ENCODE measurements at regions not wholly inside any gene's neighbourhood (a gene's known extent, or its start where the extent isn't known, plus 50 kb on each side); places are given as distances from the start of the nearest gene placed in this dataset.

DNA sequence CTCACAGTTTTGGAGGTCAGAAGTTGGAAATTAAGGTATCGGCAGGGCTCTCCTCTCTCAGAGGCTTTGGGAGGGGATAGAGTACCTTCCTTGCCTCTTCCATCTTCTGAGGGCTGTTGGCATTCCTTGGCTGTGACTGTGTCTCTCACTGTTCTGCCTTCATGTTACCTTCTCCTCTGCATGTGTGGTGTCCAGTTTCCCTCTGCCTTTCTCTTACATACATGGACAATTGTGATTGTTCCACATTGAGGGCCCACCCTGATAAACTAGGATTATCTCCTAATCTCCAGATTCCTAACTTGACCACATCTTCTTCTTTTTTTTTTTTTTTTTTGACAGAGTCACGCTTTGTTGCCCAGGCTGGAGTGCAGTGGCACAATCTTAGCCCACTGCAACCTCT is 72.1 kb upstream of the SPACA1 start:
- CTCF ChIA-PET (ENCODE audit: unreplicated experiment), result no interaction called here
- POLR2A ChIA-PET, result no interaction called here

DNA sequence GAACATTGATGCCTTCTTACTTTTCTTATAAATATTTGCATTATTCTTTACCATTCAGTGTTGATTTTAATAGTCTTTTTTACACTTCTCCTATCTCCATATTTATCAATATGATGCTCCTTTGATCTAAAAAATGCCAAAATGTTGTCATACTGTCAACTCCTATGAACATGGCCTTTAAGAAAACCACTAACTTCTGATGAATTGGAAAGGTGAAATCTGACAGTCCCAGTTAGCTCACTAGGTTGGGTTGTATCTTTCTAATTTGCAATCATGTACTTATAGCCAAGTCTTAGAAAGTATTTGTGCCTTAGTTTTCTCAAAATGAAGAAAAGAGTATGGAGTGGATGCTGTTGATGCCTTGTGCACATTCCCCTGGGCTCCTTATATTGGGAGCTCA is 75.4 kb upstream of the SPACA1 start:
- DNase-seq (ENCODE audit: low spot score), result no peak
- no TSS peak for BruUV-seq (replicated peaks)
- Histone ChIP-seq H2AFZ (ENCODE audit: low read length) (no peak overlapping the region), H4K20me1 (ENCODE audit: insufficient read depth, low read length) (no peaks in the 10 kb centered on the region), H3K36me3 (ENCODE audit: insufficient read depth, low read length) (no peaks in the 10 kb centered on the region), H3K9me3 (ENCODE audit: low read length) (no peaks in the 10 kb centered on the region), H3K27ac (ENCODE audit: low read depth, low read length, poor library complexity, severe bottlenecking) (no peak overlapping the region), H3K79me2 (ENCODE audit: insufficient read depth, low read depth, low read length) (no peaks in the 10 kb centered on the region), H3K4me3 (ENCODE audit: low read depth, low read length, poor library complexity, severe bottlenecking) (no peak overlapping the region), H3K9me2 (ENCODE audit: insufficient read depth, low read length) (no peaks in the 10 kb centered on the region), H3K4me2 (ENCODE audit: low read length) (no peak overlapping the region), H3K4me1 (ENCODE audit: insufficient read depth, low read length, poor library complexity, severe bottlenecking) (peaks cover 13% of the 10 kb centered on the region)
- POLR2A ChIA-PET, result interaction anchor here (0.6 to 1.0 kb wide), 2 partner anchors 10 to 516 kb away, joined by 3 read pairs; no protein-coding TSS in a partner anchor
- no peak for TF ChIP-seq EZH2phosphoT487 (IDR thresholded peaks at IDR 0.05; ENCODE audit: borderline replicate concordance, low read depth, low read length)
- TF ChIP-seq, protein P1, sequence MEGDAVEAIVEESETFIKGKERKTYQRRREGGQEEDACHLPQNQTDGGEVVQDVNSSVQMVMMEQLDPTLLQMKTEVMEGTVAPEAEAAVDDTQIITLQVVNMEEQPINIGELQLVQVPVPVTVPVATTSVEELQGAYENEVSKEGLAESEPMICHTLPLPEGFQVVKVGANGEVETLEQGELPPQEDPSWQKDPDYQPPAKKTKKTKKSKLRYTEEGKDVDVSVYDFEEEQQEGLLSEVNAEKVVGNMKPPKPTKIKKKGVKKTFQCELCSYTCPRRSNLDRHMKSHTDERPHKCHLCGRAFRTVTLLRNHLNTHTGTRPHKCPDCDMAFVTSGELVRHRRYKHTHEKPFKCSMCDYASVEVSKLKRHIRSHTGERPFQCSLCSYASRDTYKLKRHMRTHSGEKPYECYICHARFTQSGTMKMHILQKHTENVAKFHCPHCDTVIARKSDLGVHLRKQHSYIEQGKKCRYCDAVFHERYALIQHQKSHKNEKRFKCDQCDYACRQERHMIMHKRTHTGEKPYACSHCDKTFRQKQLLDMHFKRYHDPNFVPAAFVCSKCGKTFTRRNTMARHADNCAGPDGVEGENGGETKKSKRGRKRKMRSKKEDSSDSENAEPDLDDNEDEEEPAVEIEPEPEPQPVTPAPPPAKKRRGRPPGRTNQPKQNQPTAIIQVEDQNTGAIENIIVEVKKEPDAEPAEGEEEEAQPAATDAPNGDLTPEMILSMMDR (conservative IDR thresholded peaks at IDR 0.05; ENCODE audit: low read length), result no peak
- intact Hi-C loops (cut with micrococcal nuclease; ENCODE audit: unreplicated experiment), result no loop called here
- CTCF ChIA-PET (ENCODE audit: unreplicated experiment), result no interaction called here

More for the DNA sequence above, 72.1 kb upstream of the SPACA1 start:
- DNase-seq (ENCODE audit: low spot score), result no peak
- Histone ChIP-seq H3K9me2 (ENCODE audit: insufficient read depth, low read length) (no peaks in the 10 kb centered on the region), H3K4me2 (ENCODE audit: low read length) (no peak overlapping the region), H4K20me1 (ENCODE audit: insufficient read depth, low read length) (no peaks in the 10 kb centered on the region), H2AFZ (ENCODE audit: low read length) (0 out of 2 replicates have a peak overlapping the region, but pooled peaks have one; percentile 12), H3K9me3 (ENCODE audit: low read length) (no peaks in the 10 kb centered on the region), H3K79me2 (ENCODE audit: insufficient read depth, low read depth, low read length) (no peaks in the 10 kb centered on the region), H3K4me1 (ENCODE audit: insufficient read depth, low read length, poor library complexity, severe bottlenecking) (no peaks in the 10 kb centered on the region), H3K4me3 (ENCODE audit: low read depth, low read length, poor library complexity, severe bottlenecking) (no peak overlapping the region), H3K36me3 (ENCODE audit: insufficient read depth, low read length) (no peaks in the 10 kb centered on the region), H3K27ac (ENCODE audit: low read depth, low read length, poor library complexity, severe bottlenecking) (no peak overlapping the region)
- TF ChIP-seq, protein P1 (conservative IDR thresholded peaks at IDR 0.05; ENCODE audit: low read length), result no peak
- no peak for TF ChIP-seq EZH2phosphoT487 (IDR thresholded peaks at IDR 0.05; ENCODE audit: borderline replicate concordance, low read depth, low read length)
- intact Hi-C loops (cut with micrococcal nuclease; ENCODE audit: unreplicated experiment), result no loop called here
- BruUV-seq (replicated peaks), result no TSS peak

DNA sequence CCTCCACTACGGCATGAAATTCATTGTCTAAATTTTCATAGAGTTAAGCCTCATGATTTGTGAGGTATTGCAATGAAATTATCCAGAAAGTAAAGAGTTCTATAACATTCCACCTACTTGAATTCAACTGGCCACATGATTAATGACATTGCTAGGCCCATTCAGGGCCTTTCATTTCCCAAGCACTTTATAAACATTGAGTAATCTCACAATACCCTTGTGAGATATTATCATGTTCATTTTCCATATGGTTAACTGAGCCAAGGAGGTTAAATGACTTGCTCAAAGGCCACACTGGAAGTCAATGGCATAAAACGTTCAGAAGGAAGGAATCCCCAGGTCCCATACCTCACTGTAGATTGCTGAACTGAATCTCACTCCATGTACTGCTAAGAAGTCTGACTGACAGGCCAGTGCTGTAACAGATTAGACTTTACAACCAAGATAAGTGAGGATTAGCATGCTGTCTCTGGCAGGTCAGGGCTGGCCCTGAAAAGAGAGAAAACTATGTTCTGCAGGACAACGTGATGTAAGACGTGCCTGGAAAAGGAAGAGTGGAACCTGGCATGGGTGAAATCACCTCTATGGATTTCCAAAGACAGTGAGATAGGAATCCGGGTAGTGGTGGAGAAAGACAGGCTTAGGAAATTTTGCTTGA is 75.9 kb upstream of the SPACA1 start:
- H3K79me2 ChIP-seq (ENCODE audit: insufficient read depth, low read depth, low read length), result no peaks in the 10 kb centered on the region
- no peak overlapping the region for H3K4me3 ChIP-seq (ENCODE audit: low read depth, low read length, poor library complexity, severe bottlenecking)
- H3K36me3 ChIP-seq (ENCODE audit: insufficient read depth, low read length), result no peaks in the 10 kb centered on the region
- DNase-seq (ENCODE audit: low spot score), result no peak
- intact Hi-C loops (cut with micrococcal nuclease; ENCODE audit: unreplicated experiment), result no loop called here
- H3K27ac ChIP-seq (ENCODE audit: low read depth, low read length, poor library complexity, severe bottlenecking), result no peak overlapping the region
- peaks cover under 1% of the 10 kb centered on the region; the same call in 1 of the 2 replicates for H3K9me3 ChIP-seq (ENCODE audit: low read length)
- POLR2A ChIA-PET, result interaction anchor here (0.9 to 1.4 kb wide), 3 partner anchors 11 to 52 kb away, joined by 3 read pairs; no protein-coding TSS in a partner anchor
- BruUV-seq (replicated peaks), result no TSS peak
- CTCF ChIA-PET (ENCODE audit: unreplicated experiment), result no interaction called here
- no peaks in the 10 kb centered on the region for H4K20me1 ChIP-seq (ENCODE audit: insufficient read depth, low read length)
- H2AFZ ChIP-seq (ENCODE audit: low read length), result no peak overlapping the region
- TF ChIP-seq, protein P1 (conservative IDR thresholded peaks at IDR 0.05; ENCODE audit: low read length), result no peak
- TF ChIP-seq EZH2phosphoT487 (IDR thresholded peaks at IDR 0.05; ENCODE audit: borderline replicate concordance, low read depth, low read length), result no peak
- no peaks in the 10 kb centered on the region for H3K9me2 ChIP-seq (ENCODE audit: insufficient read depth, low read length)
- H3K4me1 ChIP-seq (ENCODE audit: insufficient read depth, low read length, poor library complexity, severe bottlenecking), result peaks cover 13% of the 10 kb centered on the region
- H3K4me2 ChIP-seq (ENCODE audit: low read length), result no peak overlapping the region
